ENCODE measurements at regions not wholly inside any gene's neighbourhood (a gene's known extent, or its start where the extent isn't known, plus 50 kb on each side); places are given as distances from the start of the nearest gene placed in this dataset.

- H3K4me3 Mint-ChIP-seq (ENCODE audit: low read depth, unreplicated experiment) = no peak overlapping the region
- DNase-seq = peak; percentile 80
- no TSS peak for BruUV-seq (replicated peaks)
- H3K4me1 Mint-ChIP-seq (ENCODE audit: low read depth, unreplicated experiment) = no peaks in the 10 kb centered on the region
- H3K36me3 Mint-ChIP-seq (ENCODE audit: insufficient read depth, unreplicated experiment) = no peaks in the 10 kb centered on the region
- CTCF ChIA-PET = interaction anchor here (0.9 kb wide), 1 partner anchor 500 kb away, joined by 6 read pairs; no protein-coding TSS in a partner anchor
- H3K27ac Mint-ChIP-seq (ENCODE audit: unreplicated experiment) = no peak overlapping the region
- intact Hi-C loops (cut with micrococcal nuclease; ENCODE audit: unreplicated experiment) = loop anchor here (2.0 to 5.0 kb wide), 3 partner anchors 238 to 501 kb away; no protein-coding TSS in a partner anchor
- no peaks in the 10 kb centered on the region for H3K9me3 Mint-ChIP-seq (ENCODE audit: low read depth, unreplicated experiment)
- H3K27me3 Mint-ChIP-seq (ENCODE audit: unreplicated experiment) = no peaks in the 10 kb centered on the region
- peak; percentile 80 for TF ChIP-seq CTCF (IDR thresholded peaks at IDR 0.05; ENCODE audit: unreplicated experiment)
Observed at GRCh38 chr15:97745481-97746071, 214.9 kb upstream of the ARRDC4 start.

DNA sequence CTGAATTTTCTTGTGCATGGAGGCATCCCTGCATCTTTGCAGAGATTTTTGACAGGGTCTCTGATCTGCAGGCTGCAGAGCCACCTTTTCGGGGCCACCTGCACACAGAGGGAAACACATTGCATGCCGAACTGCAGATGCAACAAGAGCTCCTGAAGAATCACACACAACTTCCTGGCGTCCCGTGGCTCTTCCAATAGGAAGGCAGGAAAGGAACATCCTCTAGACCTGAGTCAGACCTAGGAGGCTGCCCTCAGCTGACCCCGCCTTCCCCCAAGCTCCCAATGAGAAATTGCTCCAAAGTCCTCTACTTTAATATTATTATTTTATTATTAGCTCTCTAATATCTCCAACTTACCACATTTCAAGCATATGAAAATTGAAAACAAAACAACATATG lies 213.2 kb upstream of the ARRDC4 start:
- no peaks in the 10 kb centered on the region for H3K9me3 Mint-ChIP-seq (ENCODE audit: low read depth, unreplicated experiment)
- H3K36me3 Mint-ChIP-seq (ENCODE audit: insufficient read depth, unreplicated experiment) = no peaks in the 10 kb centered on the region
- BruUV-seq (replicated peaks) = no TSS peak
- DNase-seq = no peak
- no peaks in the 10 kb centered on the region for H3K27me3 Mint-ChIP-seq (ENCODE audit: unreplicated experiment)
- TF ChIP-seq CTCF (IDR thresholded peaks at IDR 0.05; ENCODE audit: unreplicated experiment) = no peak
- intact Hi-C loops (cut with micrococcal nuclease; ENCODE audit: unreplicated experiment) = loop anchor here (5.0 kb wide), 2 partner anchors 240 to 260 kb away; no protein-coding TSS in a partner anchor
- CTCF ChIA-PET = no interaction called here
- H3K4me1 Mint-ChIP-seq (ENCODE audit: low read depth, unreplicated experiment) = no peaks in the 10 kb centered on the region
- H3K27ac Mint-ChIP-seq (ENCODE audit: unreplicated experiment) = no peak overlapping the region
- H3K4me3 Mint-ChIP-seq (ENCODE audit: low read depth, unreplicated experiment) = no peak overlapping the region

DNA sequence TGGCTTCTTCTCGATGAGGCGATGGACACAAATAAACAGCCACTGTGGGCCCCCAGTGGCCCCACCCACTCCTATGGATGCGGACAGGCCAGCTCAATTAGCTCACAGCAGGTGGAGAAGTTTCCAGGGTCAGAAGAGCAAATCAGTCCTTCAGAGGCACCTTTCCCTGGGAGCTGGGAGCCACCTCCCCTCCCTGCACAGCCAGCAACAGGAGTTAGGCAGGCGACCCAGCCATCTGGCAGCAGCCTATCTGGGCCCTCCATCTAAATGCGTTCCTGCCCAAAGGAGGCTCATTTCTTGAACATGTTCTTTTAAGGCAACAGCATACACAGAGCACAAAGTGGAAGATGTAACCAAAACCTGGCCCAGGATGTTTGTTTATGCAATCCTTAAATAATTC lies 211.9 kb upstream of the ARRDC4 start:
- Mint-ChIP-seq H3K4me1 (ENCODE audit: low read depth, unreplicated experiment) (no peaks in the 10 kb centered on the region), H3K27ac (ENCODE audit: unreplicated experiment) (no peak overlapping the region), H3K4me3 (ENCODE audit: low read depth, unreplicated experiment) (no peak overlapping the region), H3K9me3 (ENCODE audit: low read depth, unreplicated experiment) (no peaks in the 10 kb centered on the region), H3K27me3 (ENCODE audit: unreplicated experiment) (no peaks in the 10 kb centered on the region), H3K36me3 (ENCODE audit: insufficient read depth, unreplicated experiment) (no peaks in the 10 kb centered on the region)
- CTCF ChIA-PET = no interaction called here
- TF ChIP-seq CTCF (IDR thresholded peaks at IDR 0.05; ENCODE audit: unreplicated experiment) = no peak
- intact Hi-C loops (cut with micrococcal nuclease; ENCODE audit: unreplicated experiment) = loop anchor here (5.0 kb wide), 2 partner anchors 241 to 261 kb away; no protein-coding TSS in a partner anchor
- BruUV-seq (replicated peaks) = no TSS peak
- DNase-seq = no peak

- Mint-ChIP-seq H3K4me3 (ENCODE audit: low read depth, unreplicated experiment) (no peak overlapping the region), H3K4me1 (ENCODE audit: low read depth, unreplicated experiment) (peaks cover 5% of the 10 kb centered on the region), H3K9me3 (ENCODE audit: low read depth, unreplicated experiment) (no peaks in the 10 kb centered on the region), H3K27me3 (ENCODE audit: unreplicated experiment) (no peaks in the 10 kb centered on the region), H3K36me3 (ENCODE audit: insufficient read depth, unreplicated experiment) (no peaks in the 10 kb centered on the region), H3K27ac (ENCODE audit: unreplicated experiment) (no peak overlapping the region)
- CTCF ChIA-PET = interaction anchor here (1.0 kb wide), 1 partner anchor 15 kb away, joined by 5 read pairs; no protein-coding TSS in a partner anchor
- no peak for TF ChIP-seq CTCF (IDR thresholded peaks at IDR 0.05; ENCODE audit: unreplicated experiment)
- BruUV-seq (replicated peaks) = no TSS peak
- intact Hi-C loops (cut with micrococcal nuclease; ENCODE audit: unreplicated experiment) = no loop called here
- DNase-seq = no peak
Observed at GRCh38 chr15:97750060-97750459, 210.4 kb upstream of the ARRDC4 start.

Measured in Calu3 (cell line).